ENCODE measurements at regions not wholly inside any gene's neighbourhood (a gene's known extent, or its start where the extent isn't known, plus 50 kb on each side); places are given as distances from the start of the nearest gene placed in this dataset.
A peak's percentile ranks its signal among the peaks of the same experiment; 100 is the strongest.

DNA sequence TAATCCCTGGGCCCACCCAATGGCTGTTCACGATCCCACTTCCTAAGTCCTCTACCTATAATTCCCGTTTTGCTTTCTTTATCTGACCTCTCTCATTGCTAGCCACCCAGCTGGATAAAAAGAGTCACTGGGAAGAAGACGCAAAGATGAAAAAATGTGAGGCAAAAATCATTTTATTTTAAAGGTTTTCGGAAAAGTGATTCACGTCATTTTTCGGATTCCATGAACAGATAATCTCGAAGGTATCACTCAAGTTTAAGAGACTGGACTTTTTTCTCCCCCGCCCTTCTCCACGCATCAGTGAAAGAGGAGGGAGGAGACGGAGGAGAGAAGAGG is 266.6 kb downstream of the CGGBP1 start:
- H3K4me3 ChIP-seq (replicated peaks in 1 of 3; ENCODE audit: insufficient read depth in 1 of 3, low read depth in 2 of 3, low read length in 3 of 3): peak overlapping the region in 1 of 3 experiments; percentile 54; a peak in 1 of 6 replicates
- CTCF ChIA-PET (ENCODE audit: low intra/inter-chr PET ratio, low total read pairs): no interaction called here
- H2AFZ ChIP-seq (ENCODE audit: low read length): no peak overlapping the region

More for the DNA sequence above, 266.6 kb downstream of the CGGBP1 start:
- Histone ChIP-seq H3K9ac (ENCODE audit: insufficient read depth, low read depth, low read length) (no peak overlapping the region), H4K20me1 (ENCODE audit: insufficient read depth, low read length) (no peaks in the 10 kb centered on the region), H3K27me3 (ENCODE audit: control insufficient read depth in 1 of 2, insufficient read depth in 2 of 2, low read length in 2 of 2) (peaks cover 2 to 28% of the 10 kb centered on the region in 2 experiments; a peak in 2 of 5 replicates), H3K27ac (ENCODE audit: extremely low read length, insufficient read depth, low read length) (no peak overlapping the region), H3K9me3 (ENCODE audit: low read length) (no peaks in the 10 kb centered on the region), H3K79me2 (ENCODE audit: insufficient read depth, low read length) (no peaks in the 10 kb centered on the region), H3K4me1 (ENCODE audit: insufficient read depth, low read length) (0 out of 2 replicates have a peak, but pooled peaks cover 13% of the 10 kb centered on the region), H3K4me2 (ENCODE audit: low read depth, low read length) (peak overlapping the region; percentile 53; the same call in 1 of the 2 replicates), H3K36me3 (replicated peaks in 1 of 2; ENCODE audit: control insufficient read depth in 1 of 2, insufficient read depth in 2 of 2, low read length in 2 of 2) (no peaks in the 10 kb centered on the region)
- FAIRE-seq (no peak), DNase-seq (ENCODE audit: low spot score) (no peak), ATAC-seq (no peak)
- intact Hi-C loops (cut with micrococcal nuclease; ENCODE audit: unreplicated experiment) (no loop called here), in situ Hi-C loops (cut with HindIII; ENCODE audit: extremely low pct_ligation_motif_present, low pct_unique_long_range_greater_than_20kb) (no loop called here)
- BruUV-seq (replicated peaks): no TSS peak
- TF ChIP-seq SMYD3 (CRISPR knock-in tag; IDR thresholded peaks at IDR 0.05) (no peak), ZNF564 (CRISPR knock-in tag; IDR thresholded peaks at IDR 0.05) (no peak), SMAD1 (CRISPR knock-in tag; IDR thresholded peaks at IDR 0.05; ENCODE audit: borderline replicate concordance, low read depth) (no peak), KMT2A (CRISPR knock-in tag; IDR thresholded peaks at IDR 0.05) (no peak), NRL (CRISPR knock-in tag; IDR thresholded peaks at IDR 0.05; ENCODE audit: borderline replicate concordance) (no peak), ZNF549 (CRISPR knock-in tag; IDR thresholded peaks at IDR 0.05) (no peak)
- TF ChIP-seq, protein P1, sequence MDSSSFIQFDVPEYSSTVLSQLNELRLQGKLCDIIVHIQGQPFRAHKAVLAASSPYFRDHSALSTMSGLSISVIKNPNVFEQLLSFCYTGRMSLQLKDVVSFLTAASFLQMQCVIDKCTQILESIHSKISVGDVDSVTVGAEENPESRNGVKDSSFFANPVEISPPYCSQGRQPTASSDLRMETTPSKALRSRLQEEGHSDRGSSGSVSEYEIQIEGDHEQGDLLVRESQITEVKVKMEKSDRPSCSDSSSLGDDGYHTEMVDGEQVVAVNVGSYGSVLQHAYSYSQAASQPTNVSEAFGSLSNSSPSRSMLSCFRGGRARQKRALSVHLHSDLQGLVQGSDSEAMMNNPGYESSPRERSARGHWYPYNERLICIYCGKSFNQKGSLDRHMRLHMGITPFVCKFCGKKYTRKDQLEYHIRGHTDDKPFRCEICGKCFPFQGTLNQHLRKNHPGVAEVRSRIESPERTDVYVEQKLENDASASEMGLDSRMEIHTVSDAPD (CRISPR knock-in tag; IDR thresholded peaks at IDR 0.05): no peak
- TF ChIP-seq, protein P2, sequence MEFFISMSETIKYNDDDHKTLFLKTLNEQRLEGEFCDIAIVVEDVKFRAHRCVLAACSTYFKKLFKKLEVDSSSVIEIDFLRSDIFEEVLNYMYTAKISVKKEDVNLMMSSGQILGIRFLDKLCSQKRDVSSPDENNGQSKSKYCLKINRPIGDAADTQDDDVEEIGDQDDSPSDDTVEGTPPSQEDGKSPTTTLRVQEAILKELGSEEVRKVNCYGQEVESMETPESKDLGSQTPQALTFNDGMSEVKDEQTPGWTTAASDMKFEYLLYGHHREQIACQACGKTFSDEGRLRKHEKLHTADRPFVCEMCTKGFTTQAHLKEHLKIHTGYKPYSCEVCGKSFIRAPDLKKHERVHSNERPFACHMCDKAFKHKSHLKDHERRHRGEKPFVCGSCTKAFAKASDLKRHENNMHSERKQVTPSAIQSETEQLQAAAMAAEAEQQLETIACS (CRISPR knock-in tag; IDR thresholded peaks at IDR 0.05): no peak
- POLR2A ChIA-PET: no interaction called here
- 26% methylated on average over 10 of the region's 10 CpGs for WGBS (ENCODE audit: low lambda C conversion rate)

All from HepG2 (cell line).